C4-2B (cell line): ENCODE measurements at regions not wholly inside any gene's neighbourhood (a gene's known extent, or its start where the extent isn't known, plus 50 kb on each side); places are given as distances from the start of the nearest gene placed in this dataset.

ENCODE experiments used
- H3K27ac ChIP-seq: fragments of 450-650 bp; 2 replicates; pipeline ENCODE4 v1.5.1; 2017
- ZFX ChIP-seq: fragments of 450-650 bp; IDR thresholded peaks from 2 replicates; pipeline ENCODE4 v1.6.1; 2017
- TF ChIP-seq, protein P1 (sequence below): fragments of 450-650 bp; conservative IDR thresholded peaks from 2 replicates; pipeline ENCODE4 v1.5.1; 2017; ENCODE audit warnings: mild to moderate bottlenecking

DNA sequence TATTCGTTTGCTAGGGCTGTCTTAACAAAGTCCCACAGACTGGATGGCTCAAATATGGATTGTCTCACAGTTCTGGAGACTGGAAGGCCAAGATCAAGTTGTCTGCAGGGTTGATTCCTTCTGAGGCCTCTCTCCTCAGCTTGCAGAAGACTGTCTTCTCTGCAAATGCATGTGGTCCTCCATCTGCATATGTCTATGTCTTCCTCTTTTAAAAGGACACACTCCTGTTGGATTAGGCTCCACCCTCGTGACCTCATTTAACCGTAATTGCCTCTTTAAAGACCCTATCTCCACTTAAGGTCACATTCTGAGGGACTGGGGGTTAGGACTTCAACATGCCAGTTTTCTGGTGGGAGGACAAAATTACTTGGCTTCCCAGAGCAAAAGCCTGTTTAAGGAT, 123.3 kb downstream of the SLC38A6 start:
- TF ChIP-seq, protein P1, sequence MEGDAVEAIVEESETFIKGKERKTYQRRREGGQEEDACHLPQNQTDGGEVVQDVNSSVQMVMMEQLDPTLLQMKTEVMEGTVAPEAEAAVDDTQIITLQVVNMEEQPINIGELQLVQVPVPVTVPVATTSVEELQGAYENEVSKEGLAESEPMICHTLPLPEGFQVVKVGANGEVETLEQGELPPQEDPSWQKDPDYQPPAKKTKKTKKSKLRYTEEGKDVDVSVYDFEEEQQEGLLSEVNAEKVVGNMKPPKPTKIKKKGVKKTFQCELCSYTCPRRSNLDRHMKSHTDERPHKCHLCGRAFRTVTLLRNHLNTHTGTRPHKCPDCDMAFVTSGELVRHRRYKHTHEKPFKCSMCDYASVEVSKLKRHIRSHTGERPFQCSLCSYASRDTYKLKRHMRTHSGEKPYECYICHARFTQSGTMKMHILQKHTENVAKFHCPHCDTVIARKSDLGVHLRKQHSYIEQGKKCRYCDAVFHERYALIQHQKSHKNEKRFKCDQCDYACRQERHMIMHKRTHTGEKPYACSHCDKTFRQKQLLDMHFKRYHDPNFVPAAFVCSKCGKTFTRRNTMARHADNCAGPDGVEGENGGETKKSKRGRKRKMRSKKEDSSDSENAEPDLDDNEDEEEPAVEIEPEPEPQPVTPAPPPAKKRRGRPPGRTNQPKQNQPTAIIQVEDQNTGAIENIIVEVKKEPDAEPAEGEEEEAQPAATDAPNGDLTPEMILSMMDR = no peak
- no peak for TF ChIP-seq ZFX
- no peak overlapping the region for H3K27ac ChIP-seq

DNA sequence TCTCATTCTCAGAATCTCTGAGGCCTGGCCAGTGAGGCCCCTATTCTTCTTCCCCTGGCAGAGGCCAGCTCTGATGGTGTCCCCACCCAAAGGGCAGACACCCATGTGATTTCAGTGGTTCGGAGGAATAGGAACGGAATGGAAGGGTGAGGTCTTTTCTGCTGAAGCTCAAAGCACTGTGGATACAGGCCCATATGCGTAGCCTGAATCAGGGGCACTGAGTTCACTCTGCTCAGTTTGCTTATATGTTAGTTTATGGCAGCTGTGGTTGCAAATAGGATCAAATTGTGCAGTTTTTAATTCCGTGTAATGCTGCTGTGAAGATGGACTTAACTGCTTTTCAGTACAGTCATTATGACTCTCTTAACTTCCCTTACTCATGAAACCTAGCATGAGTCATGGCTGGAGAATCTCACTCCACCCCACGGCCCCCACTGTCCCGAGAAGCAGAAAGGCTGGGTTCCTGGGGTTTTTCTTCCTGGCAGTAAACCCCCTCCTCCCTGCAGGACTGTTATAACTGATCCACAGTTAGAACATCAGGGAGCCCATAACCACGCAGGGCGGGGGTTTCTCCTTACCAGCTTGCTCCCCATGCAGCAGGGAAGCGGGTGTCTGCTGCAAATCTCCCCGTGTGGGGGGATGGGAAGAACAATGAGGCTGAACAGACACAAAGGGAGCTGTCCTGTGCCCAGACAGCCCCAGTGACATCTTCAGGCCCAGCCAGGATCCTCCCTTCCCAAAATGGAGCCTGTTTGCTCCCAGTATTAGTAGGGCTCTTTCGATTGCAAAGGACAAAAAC, 122.7 kb downstream of the SLC38A6 start:
- TF ChIP-seq ZFX = no peak
- TF ChIP-seq, protein P1 = no peak
- peak overlapping the region; percentile 59 for H3K27ac ChIP-seq

DNA sequence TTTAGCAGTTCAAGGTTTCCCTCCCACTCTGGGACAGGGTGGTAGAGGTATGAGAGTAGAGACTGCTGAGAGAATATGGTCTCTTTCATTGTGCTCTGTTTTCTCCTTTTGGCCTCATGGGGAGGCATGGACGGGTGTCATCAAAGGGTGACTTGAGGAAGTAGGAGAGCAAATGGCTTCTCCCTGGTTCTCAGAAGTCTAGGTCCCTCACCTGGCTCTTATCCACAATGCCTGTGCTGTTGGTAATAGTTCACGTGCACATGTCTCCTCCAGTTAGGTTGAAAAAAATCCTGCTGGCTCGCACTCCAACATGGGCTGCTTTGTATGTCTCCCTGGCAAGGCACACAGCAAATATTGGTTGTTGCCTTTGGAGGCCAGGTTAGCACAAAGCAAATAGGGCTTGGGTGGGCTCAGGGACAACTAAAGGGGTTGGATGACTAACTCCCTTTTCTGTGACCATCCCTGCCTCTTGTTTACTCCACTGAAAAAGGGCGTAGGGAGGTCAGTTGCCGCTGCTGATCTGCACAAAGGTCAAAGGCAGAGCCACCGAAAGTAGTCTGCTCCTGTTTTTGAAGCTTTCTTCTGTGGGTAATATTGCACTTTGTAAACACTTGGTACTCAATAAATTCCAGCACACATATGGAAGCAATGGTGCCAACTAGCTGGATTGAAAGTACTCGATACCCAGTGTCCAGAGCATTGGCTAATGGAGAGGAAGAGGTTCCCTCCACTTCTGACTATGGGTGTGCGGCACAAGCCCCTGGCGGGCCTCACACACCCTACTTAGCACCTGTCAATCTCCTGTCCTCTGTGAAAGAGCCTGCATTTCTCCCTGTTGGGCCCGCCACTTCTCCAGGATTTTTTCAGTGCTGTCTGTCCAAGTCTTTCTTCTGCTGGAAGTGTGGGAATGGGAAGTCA, 121.8 kb downstream of the SLC38A6 start:
- peak overlapping the region; percentile 59 for H3K27ac ChIP-seq

More for the DNA sequence above, 121.8 kb downstream of the SLC38A6 start:
- TF ChIP-seq, protein P1 = no peak
- TF ChIP-seq ZFX = no peak
